ENCODE measurements at regions not wholly inside any gene's neighbourhood (a gene's known extent, or its start where the extent isn't known, plus 50 kb on each side); places are given as distances from the start of the nearest gene placed in this dataset.
"Not testable (repeated sequence)": the region's sequence is repeated elsewhere in the genome, so short reads cannot be mapped to it uniquely, and the experiment has no call there.

GRCh38 chr21:13969853-13970252 lies 240.9 kb downstream of the LIPI start:
- DNase-seq (ENCODE audit: low read depth, low spot score); in situ Hi-C loops (cut with HindIII; ENCODE audit: low pct_unique_long_range_greater_than_20kb, low sequenced_read_pairs): not testable (repeated sequence)

DNA sequence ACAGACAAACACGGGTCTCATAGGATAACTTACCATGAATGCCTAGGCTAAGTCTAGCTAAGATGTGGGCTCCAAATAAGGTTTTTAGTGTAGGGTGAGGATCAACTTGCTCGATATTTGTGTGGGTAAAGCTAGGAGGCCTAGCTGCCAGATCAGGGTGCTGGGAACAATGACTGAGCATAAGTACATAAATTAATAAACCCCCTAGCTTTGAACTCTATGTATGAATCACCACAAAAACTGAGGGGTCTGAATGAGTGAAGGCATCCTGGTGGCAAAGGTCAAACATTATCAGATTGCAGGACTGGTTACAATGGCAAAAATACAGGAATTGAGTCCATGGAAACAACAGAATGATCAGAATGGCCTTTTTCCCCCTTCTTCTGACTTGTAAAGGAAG lies 241.8 kb downstream of the LIPI start:
- DNase-seq (ENCODE audit: low read depth, low spot score); in situ Hi-C loops (cut with HindIII; ENCODE audit: low pct_unique_long_range_greater_than_20kb, low sequenced_read_pairs): not testable (repeated sequence)

DNA sequence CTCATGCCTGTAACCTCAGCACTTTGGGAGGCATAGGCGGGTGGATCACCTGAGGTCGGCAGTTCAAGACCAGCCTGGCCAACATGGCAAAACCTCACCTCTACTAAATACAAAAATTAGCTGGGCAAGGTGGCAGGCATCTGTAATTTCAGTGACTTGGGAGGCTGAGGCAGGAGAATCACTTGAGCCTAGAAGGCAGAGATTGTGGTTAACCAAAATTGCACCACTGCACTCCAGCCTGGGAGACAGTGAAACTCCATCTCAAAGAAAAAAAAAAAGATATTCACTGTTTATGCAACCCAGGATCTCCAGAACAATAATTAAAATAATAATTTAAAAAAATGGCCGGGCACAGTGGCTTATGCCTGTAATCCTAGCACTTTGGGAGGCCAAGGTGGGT lies 247.5 kb downstream of the LIPI start:
- DNase-seq (ENCODE audit: low read depth, low spot score); in situ Hi-C loops (cut with HindIII; ENCODE audit: low pct_unique_long_range_greater_than_20kb, low sequenced_read_pairs): not testable (repeated sequence)

GRCh38 chr21:13937236-13937635 lies 273.5 kb downstream of the LIPI start:
- no peak for DNase-seq (ENCODE audit: low read depth, low spot score)
- in situ Hi-C loops (cut with HindIII; ENCODE audit: low pct_unique_long_range_greater_than_20kb, low sequenced_read_pairs) = no loop called here

- DNase-seq (ENCODE audit: low read depth, low spot score); in situ Hi-C loops (cut with HindIII; ENCODE audit: low pct_unique_long_range_greater_than_20kb, low sequenced_read_pairs): not testable (repeated sequence)
Observed at GRCh38 chr21:13936033-13936937, 274.5 kb downstream of the LIPI start.

GRCh38 chr21:13935396-13936032 lies 275.2 kb downstream of the LIPI start:
- in situ Hi-C loops (cut with HindIII; ENCODE audit: low pct_unique_long_range_greater_than_20kb, low sequenced_read_pairs) = not testable (repeated sequence)

DNA sequence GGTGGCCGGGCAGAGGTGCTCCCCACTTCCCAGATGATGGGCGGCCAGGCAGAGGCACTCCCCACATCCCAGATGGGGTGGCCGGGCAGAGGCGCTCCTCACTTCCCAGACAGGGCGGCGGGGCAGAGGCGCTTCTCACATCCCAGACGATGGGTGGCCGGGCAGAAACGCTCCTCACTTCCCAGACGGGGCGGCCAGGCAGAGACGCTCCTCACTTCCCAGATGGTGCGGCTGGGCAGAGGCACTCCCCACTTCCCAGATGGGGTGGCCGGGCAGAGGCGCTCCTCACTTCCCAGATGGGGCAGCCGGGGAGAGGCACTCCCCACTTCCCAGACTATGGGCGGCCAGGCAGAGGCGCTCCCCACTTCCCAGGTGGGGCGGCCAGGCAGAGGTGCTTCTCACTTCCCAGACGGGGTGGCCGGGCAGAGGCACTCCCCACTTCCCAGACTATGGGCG lies 275.8 kb downstream of the LIPI start:
- DNase-seq (ENCODE audit: low read depth, low spot score); in situ Hi-C loops (cut with HindIII; ENCODE audit: low pct_unique_long_range_greater_than_20kb, low sequenced_read_pairs): not testable (repeated sequence)

More at GRCh38 chr21:13935396-13936032, 275.2 kb downstream of the LIPI start:
- not testable (repeated sequence) for DNase-seq (ENCODE audit: low read depth, low spot score)

DNA sequence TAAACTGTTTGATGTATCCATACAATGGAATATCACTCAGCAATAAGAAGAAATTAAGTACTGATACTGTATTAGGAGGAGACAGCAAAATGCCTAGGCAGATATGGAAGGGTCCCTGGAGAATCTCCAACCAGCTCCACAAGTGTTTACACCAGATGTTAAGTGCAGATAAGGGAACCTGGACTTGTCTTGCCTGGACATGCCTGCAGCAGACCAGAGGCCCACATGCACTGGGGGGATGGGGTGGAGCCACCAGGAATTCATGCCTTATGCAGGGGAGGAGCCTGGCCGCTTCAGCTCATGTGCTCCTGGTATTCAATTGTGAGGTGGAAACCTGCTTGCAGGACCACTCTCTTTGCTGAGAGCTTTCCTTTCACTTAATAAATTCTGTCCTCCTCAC lies 287.6 kb downstream of the LIPI start:
- DNase-seq (ENCODE audit: low read depth, low spot score); in situ Hi-C loops (cut with HindIII; ENCODE audit: low pct_unique_long_range_greater_than_20kb, low sequenced_read_pairs): not testable (repeated sequence)

DNA sequence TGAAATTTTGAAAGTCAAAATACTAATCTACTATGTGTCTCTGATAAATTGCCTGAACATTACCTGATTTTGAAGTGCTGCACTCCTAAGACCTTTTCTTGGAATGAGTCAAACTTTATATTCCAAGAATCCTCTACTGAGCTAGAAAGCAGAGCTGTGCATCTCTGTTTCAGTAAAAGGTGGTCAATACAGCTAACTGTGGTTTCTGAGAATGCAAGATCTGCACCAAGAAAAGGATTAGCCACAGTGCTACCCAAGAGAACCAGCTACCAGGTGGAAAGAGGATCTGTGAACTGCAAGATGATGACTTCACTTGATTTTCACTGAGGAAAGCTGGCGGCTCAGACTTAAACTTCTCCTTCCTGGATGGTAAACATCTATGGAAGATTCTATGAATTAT lies 289.3 kb downstream of the LIPI start:
- in situ Hi-C loops (cut with HindIII; ENCODE audit: low pct_unique_long_range_greater_than_20kb, low sequenced_read_pairs) = not testable (repeated sequence)

DNA sequence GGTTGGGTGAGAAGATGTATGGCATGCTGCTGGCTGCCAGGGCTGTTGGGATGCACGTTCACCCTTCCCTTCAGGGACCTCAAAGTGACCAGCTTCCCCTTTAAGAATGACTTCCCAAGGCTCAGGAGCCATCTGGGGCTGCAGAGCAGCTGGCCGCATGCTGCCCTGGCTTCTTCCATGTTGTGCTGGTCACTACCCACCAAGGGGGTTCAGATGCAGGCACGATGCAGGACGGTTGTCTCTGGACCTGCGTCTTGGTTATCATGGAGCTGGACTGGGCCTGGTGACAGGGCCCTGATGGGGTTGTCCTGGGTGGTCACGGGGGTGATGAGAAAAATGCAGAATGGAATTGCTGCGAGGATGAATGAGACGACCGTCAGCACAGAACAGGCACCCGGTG lies 297.8 kb downstream of the POTED start:
- DNase-seq (ENCODE audit: low read depth, low spot score); in situ Hi-C loops (cut with HindIII; ENCODE audit: low pct_unique_long_range_greater_than_20kb, low sequenced_read_pairs): not testable (repeated sequence)

More for the DNA sequence above, 289.3 kb downstream of the LIPI start:
- not testable (repeated sequence) for DNase-seq (ENCODE audit: low read depth, low spot score)

GRCh38 chr21:13896596-13897247 lies 287.1 kb downstream of the POTED start:
- DNase-seq (ENCODE audit: low read depth, low spot score); in situ Hi-C loops (cut with HindIII; ENCODE audit: low pct_unique_long_range_greater_than_20kb, low sequenced_read_pairs): not testable (repeated sequence)

- in situ Hi-C loops (cut with HindIII; ENCODE audit: low pct_unique_long_range_greater_than_20kb, low sequenced_read_pairs); DNase-seq (ENCODE audit: low read depth, low spot score): not testable (repeated sequence)
Observed at GRCh38 chr21:13893617-13894016, 284.0 kb downstream of the POTED start.

- DNase-seq (ENCODE audit: low read depth, low spot score); in situ Hi-C loops (cut with HindIII; ENCODE audit: low pct_unique_long_range_greater_than_20kb, low sequenced_read_pairs): not testable (repeated sequence)
Observed at GRCh38 chr21:13893025-13893424, 283.4 kb downstream of the POTED start.

DNA sequence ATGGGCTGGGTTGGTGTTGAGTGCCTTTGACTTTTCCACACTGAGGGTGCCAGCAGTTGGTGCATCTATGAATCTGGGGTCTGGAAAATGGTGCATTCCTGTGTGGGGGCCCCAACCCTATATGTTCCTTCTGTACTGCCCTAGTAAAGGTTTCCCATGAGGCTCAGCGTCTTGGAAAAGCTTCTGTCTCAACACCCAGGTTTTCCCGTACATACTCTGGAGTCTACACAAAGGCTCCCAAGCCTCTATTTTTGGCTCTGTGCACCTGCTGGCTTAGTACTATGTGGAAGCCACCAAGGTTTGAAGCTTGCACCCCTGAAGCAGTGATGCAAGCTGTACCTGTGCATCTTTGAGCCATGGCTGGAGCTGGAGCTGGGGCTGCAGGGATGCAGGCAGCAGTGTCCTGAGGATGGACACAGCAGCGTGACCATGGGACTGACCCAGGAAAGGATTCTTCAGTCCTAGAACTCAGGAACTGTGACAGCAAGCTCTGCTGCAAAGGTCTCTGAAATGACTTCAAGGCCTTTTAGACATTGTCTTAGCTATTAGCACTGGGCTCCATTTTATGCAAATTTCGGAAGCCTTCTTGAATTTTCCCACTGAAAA lies 282.7 kb downstream of the POTED start:
- DNase-seq (ENCODE audit: low read depth, low spot score); in situ Hi-C loops (cut with HindIII; ENCODE audit: low pct_unique_long_range_greater_than_20kb, low sequenced_read_pairs): not testable (repeated sequence)

DNA sequence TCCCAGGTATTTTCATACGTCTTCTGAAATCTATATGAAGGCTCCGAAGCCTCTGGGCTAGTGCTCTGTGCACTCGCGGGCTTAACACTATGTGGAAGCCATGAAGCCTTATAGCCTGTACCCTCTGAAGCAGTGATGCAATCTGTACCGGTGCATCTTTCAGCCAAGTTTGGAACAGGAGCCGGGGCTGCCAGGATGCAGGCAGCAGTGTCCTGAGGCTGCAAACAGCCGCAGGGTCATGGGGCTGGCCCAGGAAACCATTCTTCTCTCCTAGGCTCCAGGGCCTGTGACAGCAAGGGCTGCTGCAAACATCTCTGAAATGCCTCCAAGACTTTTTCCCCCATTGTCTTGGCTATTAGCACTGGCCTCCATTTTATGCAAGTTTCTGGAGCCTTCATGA lies 279.6 kb downstream of the POTED start:
- in situ Hi-C loops (cut with HindIII; ENCODE audit: low pct_unique_long_range_greater_than_20kb, low sequenced_read_pairs); DNase-seq (ENCODE audit: low read depth, low spot score): not testable (repeated sequence)

DNA sequence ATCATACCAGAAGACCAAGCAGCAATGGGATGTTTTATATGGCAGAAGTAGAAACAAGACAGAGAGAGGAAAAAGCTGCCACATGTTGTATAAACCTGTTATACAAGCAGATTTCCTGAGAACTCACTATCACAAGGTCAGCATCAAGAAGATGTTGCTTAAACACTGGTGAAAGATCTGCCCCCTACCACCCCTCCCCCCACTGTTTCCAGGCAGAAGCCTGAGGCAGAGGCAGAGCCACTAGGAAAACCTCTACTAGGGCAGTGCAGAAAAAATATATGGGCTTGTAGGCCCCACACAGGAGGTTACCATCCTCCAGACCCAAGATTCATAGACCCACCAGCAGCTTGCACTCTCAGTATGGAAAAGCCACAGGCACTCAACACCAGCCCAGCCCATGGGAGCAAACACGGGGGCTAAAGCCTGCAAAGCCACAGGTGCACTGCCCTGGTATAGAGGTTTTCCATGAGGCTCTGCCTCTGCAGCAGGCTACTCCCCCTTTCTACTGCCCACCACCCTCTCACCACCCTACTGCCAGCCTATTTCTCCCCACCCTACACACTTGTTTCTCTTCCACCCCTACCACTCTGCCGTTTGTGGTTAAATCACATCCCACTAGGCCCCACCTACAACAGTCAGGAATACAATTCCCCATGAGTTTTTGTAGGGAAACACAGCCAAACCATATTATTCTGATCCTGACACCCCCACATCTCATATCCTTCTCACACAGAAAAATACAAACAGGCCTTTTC lies 274.2 kb downstream of the POTED start:
- DNase-seq (ENCODE audit: low read depth, low spot score); in situ Hi-C loops (cut with HindIII; ENCODE audit: low pct_unique_long_range_greater_than_20kb, low sequenced_read_pairs): not testable (repeated sequence)

DNA sequence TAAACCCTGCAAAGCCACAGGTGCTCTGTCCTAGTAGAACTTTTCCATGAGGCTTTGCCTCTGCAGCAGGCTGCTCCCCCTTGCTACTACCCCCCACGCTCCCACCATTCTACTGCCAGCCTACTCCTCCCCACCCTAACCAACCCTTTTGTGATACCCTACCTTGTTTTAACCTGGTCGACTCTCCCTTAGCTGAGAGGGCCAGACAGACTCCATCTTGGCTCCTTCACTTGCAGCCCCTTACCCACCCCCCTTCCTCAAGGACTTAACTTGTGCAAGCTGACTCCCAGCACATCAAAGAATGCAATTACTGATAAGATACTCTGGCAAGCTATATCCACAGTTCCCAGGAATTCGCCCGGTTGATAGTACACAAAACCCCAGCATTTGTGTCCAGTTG lies 267.9 kb downstream of the POTED start:
- DNase-seq (ENCODE audit: low read depth, low spot score); in situ Hi-C loops (cut with HindIII; ENCODE audit: low pct_unique_long_range_greater_than_20kb, low sequenced_read_pairs): not testable (repeated sequence)
